Transverse colon (tissue), 3 donors: ENCODE measurements at regions not wholly inside any gene's neighbourhood (a gene's known extent, or its start where the extent isn't known, plus 50 kb on each side); places are given as distances from the start of the nearest gene placed in this dataset.

Experiments used
- POLR2A ChIP-seq: fragments of 450-650 bp; IDR thresholded peaks from one replicate; pipeline ENCODE4 v1.6.1; 2016; ENCODE audit warnings: antibody characterized with exemption, mild to moderate bottlenecking, moderate library complexity
- TF ChIP-seq, protein P1 (sequence below), 5 experiments: fragments of 200-600 bp in 3 of 5; fragments of 450-650 bp in 2 of 5; sonication (generic) in 3 of 5; IDR thresholded peaks; 1 replicate in 2 of 5; 2 replicates in 3 of 5; pipeline ENCODE4 v1.5.1; 2016 to 2017; ENCODE audit warnings: antibody characterized with exemption in 5 of 5, inconsistent platforms in 3 of 5, mild to moderate bottlenecking in 2 of 5, moderate library complexity in 1 of 5

GRCh38 chr18:71068338-71068737, 779.5 kb downstream of the SOCS6 start:
- TF ChIP-seq, protein P1, sequence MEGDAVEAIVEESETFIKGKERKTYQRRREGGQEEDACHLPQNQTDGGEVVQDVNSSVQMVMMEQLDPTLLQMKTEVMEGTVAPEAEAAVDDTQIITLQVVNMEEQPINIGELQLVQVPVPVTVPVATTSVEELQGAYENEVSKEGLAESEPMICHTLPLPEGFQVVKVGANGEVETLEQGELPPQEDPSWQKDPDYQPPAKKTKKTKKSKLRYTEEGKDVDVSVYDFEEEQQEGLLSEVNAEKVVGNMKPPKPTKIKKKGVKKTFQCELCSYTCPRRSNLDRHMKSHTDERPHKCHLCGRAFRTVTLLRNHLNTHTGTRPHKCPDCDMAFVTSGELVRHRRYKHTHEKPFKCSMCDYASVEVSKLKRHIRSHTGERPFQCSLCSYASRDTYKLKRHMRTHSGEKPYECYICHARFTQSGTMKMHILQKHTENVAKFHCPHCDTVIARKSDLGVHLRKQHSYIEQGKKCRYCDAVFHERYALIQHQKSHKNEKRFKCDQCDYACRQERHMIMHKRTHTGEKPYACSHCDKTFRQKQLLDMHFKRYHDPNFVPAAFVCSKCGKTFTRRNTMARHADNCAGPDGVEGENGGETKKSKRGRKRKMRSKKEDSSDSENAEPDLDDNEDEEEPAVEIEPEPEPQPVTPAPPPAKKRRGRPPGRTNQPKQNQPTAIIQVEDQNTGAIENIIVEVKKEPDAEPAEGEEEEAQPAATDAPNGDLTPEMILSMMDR (IDR thresholded peaks at IDR 0.05) = no peak
- TF ChIP-seq POLR2A = no peak
